ENCODE measurements at regions not wholly inside any gene's neighbourhood (a gene's known extent, or its start where the extent isn't known, plus 50 kb on each side); places are given as distances from the start of the nearest gene placed in this dataset.
"Not testable (repeated sequence)": the region's sequence is repeated elsewhere in the genome, so short reads cannot be mapped to it uniquely, and the experiment has no call there.

- DNase-seq, result no peak
Measured at GRCh38 chr2:82954868-82955267, 1504.2 kb downstream of the SUCLG1 start.

GRCh38 chr2:82939211-82939610 is 1519.9 kb downstream of the SUCLG1 start:
- DNase-seq, result no peak

- DNase-seq, result not testable (repeated sequence)
Measured at GRCh38 chr2:82938321-82938845, 1520.7 kb downstream of the SUCLG1 start.

GRCh38 chr2:82913566-82913965 is 1545.5 kb downstream of the SUCLG1 start:
- no peak for DNase-seq

DNA sequence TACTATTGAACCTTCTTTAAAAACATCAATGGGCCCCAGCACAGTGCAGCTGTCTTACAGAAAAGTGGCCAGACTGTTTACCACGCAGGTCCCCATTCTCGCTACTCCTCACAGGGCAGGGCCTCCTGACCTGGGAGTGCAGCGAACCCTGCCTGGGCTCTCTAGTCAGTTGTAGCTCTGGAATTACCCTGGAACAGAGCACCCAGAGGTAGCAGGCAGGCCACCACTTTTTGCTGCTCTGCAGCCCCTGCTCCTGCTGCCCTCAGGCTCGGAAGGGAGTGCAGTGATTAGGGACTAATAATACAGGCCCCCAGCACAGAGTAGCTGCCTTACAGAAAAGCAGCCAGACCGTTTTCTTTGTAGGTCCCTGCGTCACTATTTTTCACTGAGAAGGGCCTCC is 1563.0 kb downstream of the SUCLG1 start:
- no peak for DNase-seq

- DNase-seq, result no peak
Measured at GRCh38 chr2:82893190-82893589, 1565.9 kb downstream of the SUCLG1 start.

DNA sequence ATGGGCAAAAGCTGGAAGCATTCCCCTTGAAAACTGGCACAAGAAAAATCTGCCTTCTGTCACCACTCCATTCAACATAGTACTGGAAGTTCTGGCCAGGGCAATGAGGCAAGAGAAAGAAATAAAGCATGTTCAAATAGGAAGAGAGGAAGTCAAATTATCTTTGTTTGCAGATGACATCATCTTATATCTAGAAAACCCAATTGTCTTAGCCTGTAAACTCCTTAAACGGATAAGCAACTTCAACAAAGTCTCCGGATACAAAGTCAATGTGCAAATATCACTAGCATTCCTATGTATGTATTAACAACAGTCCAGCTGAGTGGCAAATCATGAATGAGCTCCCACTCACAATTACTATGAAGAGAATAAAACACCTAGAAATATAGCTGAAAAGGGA is 1579.3 kb downstream of the SUCLG1 start:
- DNase-seq, result no peak

- no peak for DNase-seq
Measured at GRCh38 chr2:82875858-82876257, 1583.2 kb downstream of the SUCLG1 start.

DNA sequence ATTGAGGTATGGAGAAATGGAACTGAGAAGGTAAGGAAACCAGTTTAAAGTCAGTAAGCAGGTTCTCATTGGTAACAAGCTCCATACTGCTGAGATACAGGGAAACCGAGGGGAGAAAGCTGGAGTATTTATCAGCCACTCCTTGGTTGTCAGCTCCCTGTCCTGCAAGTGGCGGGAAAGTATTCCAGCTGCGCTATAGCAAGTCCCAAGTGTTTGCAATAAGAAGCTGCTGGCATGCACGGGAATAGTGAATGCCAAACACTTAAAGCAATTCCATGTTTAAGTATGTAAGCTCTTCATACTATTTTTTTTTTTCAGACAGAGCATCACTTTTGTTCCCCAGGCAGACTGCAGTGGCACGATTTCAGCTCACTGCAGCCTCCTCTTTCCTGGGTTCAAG is 1601.1 kb downstream of the SUCLG1 start:
- DNase-seq, result no peak

- DNase-seq, result no peak
Measured at GRCh38 chr2:82853299-82853698, 1605.8 kb downstream of the SUCLG1 start.

GRCh38 chr2:82852787-82853186 is 1606.3 kb downstream of the SUCLG1 start:
- no peak for DNase-seq

GRCh38 chr2:82848285-82848684 is 1610.8 kb downstream of the SUCLG1 start:
- DNase-seq, result no peak

GRCh38 chr2:82839036-82839435 is 1620.0 kb downstream of the SUCLG1 start:
- no peak for DNase-seq

- no peak for DNase-seq
Measured at GRCh38 chr2:82837588-82838304, 1621.3 kb downstream of the SUCLG1 start.

DNA sequence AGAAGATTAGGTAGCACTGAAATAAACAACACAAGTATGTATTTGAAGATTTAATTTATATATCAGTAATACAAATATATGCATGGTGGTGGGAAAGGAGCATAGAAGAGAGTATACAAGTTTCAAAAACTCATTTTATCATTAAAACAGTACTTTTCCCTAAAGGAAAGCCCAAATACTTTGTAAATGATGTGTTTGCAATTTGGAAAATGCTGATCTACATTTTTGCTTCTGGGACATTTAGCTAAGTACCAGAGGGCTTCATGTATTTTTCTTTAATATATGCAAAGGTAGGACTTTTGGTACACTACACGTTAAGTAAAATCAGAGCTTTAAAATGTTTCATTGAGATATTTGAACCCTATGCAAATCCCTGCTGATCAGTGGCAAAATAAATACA is 1624.2 kb downstream of the SUCLG1 start:
- DNase-seq, result no peak

- no peak for DNase-seq
Measured at GRCh38 chr2:82827426-82827825, 1631.7 kb downstream of the SUCLG1 start.

DNA sequence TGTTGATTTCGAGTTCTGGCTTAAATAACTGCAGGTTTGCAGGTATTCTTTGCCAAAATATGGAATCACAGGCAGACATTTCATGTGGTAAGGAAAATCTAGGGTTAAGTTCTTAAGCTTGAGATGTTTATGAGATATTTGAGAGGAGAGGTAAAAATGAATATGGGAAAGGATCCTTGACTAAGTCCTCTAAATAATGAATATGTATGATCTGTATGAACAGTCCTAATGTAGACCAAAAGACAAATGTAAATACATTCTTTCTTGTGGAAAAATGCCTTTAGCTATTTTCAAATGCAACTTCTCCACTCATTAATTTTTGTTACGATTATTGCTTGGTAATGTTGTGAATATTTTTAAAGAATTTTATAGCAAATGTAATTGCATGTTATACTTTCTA is 1632.6 kb downstream of the SUCLG1 start:
- no peak for DNase-seq

DNA sequence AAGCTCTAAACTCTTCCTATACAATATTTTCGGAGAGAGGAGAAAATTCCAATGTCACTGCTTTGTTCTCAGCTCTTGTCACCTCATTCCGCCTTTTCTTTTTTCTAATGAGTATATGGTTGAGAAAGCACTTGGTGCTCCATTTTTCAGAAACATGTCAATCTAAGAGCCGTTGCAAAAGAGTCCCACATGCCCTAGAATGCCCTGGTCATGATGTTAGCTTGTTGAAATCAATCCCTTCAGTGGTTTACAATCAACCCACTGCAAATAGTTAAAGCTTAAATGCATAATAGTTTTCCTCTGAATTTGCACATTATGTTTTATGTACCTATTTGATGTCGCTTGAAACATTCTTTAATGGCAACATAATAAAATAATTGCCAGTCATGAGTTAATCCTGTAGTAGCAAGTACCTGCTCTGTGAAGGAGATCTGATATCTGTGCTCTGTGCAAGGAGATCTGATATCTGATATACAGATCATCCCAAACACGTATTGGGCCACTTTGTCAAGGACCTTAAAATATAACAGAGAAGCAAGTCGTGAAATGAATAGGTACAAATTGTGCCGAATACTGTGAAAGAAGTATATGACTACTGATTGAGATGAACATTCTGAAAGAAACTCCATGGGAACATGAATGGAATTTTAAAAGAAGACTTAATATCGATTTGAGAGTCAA is 1633.5 kb downstream of the SUCLG1 start:
- no peak for DNase-seq

DNA sequence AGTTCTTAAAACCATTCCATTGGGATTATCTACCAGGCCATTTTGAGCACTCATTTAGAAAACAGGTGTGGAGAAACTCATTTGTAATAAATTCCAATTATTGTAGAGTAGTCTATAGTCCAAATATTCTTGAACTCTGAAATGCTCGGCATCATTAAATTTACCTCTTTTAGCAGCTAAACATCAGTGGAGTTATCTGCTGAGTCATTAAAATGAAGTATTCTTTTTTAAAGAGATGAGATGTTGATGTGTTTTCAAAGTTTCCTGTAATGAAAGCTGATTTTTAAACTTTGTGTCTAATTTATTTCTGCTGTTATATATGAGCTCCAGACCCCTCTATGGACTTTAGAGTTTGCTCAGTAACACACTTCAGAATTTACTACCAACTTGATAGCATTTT is 1635.2 kb downstream of the SUCLG1 start:
- DNase-seq, result no peak

GRCh38 chr2:82819951-82820350 is 1639.1 kb downstream of the SUCLG1 start:
- no peak for DNase-seq

- no peak for DNase-seq
Measured at GRCh38 chr2:82814146-82814545, 1644.9 kb downstream of the SUCLG1 start.

DNA sequence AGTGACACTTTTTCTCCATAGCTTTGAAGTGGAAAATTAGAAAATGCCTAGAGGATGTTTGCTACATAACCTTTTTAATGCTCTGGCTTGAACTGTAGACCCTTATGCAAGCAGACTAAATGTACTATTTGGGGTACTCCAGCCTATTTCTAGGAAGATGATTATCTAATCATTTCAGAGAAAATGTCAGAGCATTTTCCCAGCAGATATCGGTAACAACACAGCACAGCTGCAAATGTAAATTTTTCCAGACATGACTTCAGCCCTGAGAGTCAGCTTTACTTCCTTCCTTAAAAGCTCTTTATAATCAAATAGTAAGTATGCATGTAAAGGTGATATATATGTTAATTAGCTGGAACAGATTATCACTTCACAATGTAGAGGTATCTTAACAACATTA is 1647.1 kb downstream of the SUCLG1 start:
- no peak for DNase-seq

- no peak for DNase-seq
Measured at GRCh38 chr2:82803307-82803706, 1655.8 kb downstream of the SUCLG1 start.

- DNase-seq, result no peak
Measured at GRCh38 chr2:82797469-82797868, 1661.6 kb downstream of the SUCLG1 start.

Data from left kidney (tissue), 1 donor.